ENCODE measurements at regions not wholly inside any gene's neighbourhood (a gene's known extent, or its start where the extent isn't known, plus 50 kb on each side); places are given as distances from the start of the nearest gene placed in this dataset.

- Histone ChIP-seq H3K36me3 (no peaks in the 10 kb centered on the region), H3K27me3 (no peaks in the 10 kb centered on the region), H3K27ac (no peak overlapping the region), H3K9me3 (no peaks in the 10 kb centered on the region), H3K4me1 (no peaks in the 10 kb centered on the region), H3K4me3 (no peak overlapping the region)
- DNase-seq = no peak
- TF ChIP-seq, protein P1, sequence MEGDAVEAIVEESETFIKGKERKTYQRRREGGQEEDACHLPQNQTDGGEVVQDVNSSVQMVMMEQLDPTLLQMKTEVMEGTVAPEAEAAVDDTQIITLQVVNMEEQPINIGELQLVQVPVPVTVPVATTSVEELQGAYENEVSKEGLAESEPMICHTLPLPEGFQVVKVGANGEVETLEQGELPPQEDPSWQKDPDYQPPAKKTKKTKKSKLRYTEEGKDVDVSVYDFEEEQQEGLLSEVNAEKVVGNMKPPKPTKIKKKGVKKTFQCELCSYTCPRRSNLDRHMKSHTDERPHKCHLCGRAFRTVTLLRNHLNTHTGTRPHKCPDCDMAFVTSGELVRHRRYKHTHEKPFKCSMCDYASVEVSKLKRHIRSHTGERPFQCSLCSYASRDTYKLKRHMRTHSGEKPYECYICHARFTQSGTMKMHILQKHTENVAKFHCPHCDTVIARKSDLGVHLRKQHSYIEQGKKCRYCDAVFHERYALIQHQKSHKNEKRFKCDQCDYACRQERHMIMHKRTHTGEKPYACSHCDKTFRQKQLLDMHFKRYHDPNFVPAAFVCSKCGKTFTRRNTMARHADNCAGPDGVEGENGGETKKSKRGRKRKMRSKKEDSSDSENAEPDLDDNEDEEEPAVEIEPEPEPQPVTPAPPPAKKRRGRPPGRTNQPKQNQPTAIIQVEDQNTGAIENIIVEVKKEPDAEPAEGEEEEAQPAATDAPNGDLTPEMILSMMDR (IDR thresholded peaks at IDR 0.05) = no peak
- no peak for TF ChIP-seq POLR2A (IDR thresholded peaks at IDR 0.05)
These were observed 133.3 kb upstream of the MAGEB16 start for GRCh38 chrX:35664833-35665232.

GRCh38 chrX:35665311-35665710 lies 132.8 kb upstream of the MAGEB16 start:
- H3K27me3 ChIP-seq = no peaks in the 10 kb centered on the region
- DNase-seq = no peak
- H3K9me3 ChIP-seq = no peaks in the 10 kb centered on the region
- no peaks in the 10 kb centered on the region for H3K36me3 ChIP-seq
- H3K4me3 ChIP-seq = no peak overlapping the region
- no peak overlapping the region for H3K27ac ChIP-seq
- no peak for TF ChIP-seq POLR2A (IDR thresholded peaks at IDR 0.05)
- TF ChIP-seq, protein P1 (IDR thresholded peaks at IDR 0.05) = no peak
- no peaks in the 10 kb centered on the region for H3K4me1 ChIP-seq

DNA sequence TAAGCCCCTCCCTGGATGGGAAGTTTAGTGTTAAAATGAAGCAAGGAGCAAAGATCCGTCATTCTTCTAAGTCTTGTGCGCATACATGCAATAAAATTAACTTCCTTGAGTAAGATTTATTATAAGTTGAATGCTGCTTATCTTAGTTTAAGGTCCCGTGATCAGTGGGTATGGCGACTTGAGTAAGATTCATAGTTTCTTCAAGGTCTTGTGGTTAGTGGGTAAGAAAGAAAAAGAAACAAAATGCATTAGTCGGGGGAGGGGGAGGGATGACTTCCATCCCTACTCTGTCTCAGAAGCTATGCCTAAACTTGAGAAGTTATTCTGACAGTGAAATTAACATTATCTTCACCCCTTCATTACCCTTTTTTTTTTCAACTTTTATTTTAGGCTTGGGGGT lies 127.3 kb upstream of the MAGEB16 start:
- TF ChIP-seq, protein P1 (IDR thresholded peaks at IDR 0.05) = no peak
- TF ChIP-seq POLR2A (IDR thresholded peaks at IDR 0.05) = no peak
- DNase-seq = no peak
- no peaks in the 10 kb centered on the region for H3K27me3 ChIP-seq
- no peak overlapping the region for H3K27ac ChIP-seq
- no peaks in the 10 kb centered on the region for H3K36me3 ChIP-seq
- H3K9me3 ChIP-seq = no peaks in the 10 kb centered on the region
- H3K4me3 ChIP-seq = no peak overlapping the region
- H3K4me1 ChIP-seq = no peaks in the 10 kb centered on the region

GRCh38 chrX:35675151-35675550 lies 123.0 kb upstream of the MAGEB16 start:
- no peak overlapping the region for H3K4me3 ChIP-seq
- H3K27ac ChIP-seq = no peak overlapping the region
- TF ChIP-seq, protein P1 (IDR thresholded peaks at IDR 0.05) = no peak
- no peak for TF ChIP-seq POLR2A (IDR thresholded peaks at IDR 0.05)
- no peaks in the 10 kb centered on the region for H3K9me3 ChIP-seq
- no peak for DNase-seq
- H3K4me1 ChIP-seq = no peaks in the 10 kb centered on the region
- H3K36me3 ChIP-seq = no peaks in the 10 kb centered on the region
- H3K27me3 ChIP-seq = no peaks in the 10 kb centered on the region

DNA sequence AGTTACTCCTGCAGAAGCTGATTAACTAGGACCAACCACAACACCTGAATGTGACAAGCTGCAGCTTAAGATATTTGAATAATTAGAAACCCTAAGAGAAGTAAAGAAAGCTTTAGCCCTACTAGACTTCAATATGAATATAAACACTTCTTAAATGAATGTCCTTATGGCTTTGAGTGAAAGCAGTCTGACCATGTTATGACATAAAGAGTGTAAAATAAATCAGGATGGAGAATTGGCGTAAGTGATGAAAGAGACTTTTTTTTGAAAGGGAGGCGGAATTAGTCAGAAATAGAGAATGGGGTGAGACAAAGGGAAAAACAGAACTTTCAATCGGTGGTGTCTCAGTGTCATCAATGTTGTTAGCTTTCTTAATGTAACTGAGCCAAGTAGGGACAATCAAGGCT lies 117.2 kb upstream of the MAGEB16 start:
- Histone ChIP-seq H3K4me1 (no peaks in the 10 kb centered on the region), H3K27ac (no peak overlapping the region), H3K4me3 (no peak overlapping the region), H3K27me3 (no peaks in the 10 kb centered on the region), H3K36me3 (no peaks in the 10 kb centered on the region), H3K9me3 (no peaks in the 10 kb centered on the region)
- no peak for TF ChIP-seq POLR2A (IDR thresholded peaks at IDR 0.05)
- no peak for DNase-seq

DNA sequence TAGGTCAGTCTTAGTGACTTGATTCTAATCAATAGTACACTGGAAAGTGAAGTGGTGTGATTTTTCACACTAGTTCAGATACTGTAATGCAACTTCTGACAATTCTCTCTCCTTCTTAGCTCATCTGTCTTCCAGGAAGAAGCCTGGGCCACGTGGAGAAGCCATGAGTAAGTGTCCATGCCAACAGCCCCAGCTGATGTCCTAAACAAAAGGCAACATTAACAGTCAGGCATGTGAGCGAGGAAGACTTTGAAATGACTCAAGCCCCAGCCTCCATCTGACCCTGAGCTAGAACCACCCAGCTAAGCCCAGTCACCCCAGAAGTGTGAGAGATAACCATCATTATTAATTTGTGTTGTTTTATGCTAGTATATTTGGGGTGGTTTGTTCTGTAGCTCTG lies 115.7 kb upstream of the MAGEB16 start:
- Histone ChIP-seq H3K27ac (no peak overlapping the region), H3K36me3 (no peaks in the 10 kb centered on the region), H3K4me1 (no peaks in the 10 kb centered on the region), H3K9me3 (no peaks in the 10 kb centered on the region), H3K27me3 (no peaks in the 10 kb centered on the region), H3K4me3 (no peak overlapping the region)
- no peak for DNase-seq
- no peak for TF ChIP-seq POLR2A (IDR thresholded peaks at IDR 0.05)
- TF ChIP-seq, protein P1 (IDR thresholded peaks at IDR 0.05) = no peak

All from Peyer's patch (tissue), 4 donors.